ENCODE measurements at regions not wholly inside any gene's neighbourhood (a gene's known extent, or its start where the extent isn't known, plus 50 kb on each side); places are given as distances from the start of the nearest gene placed in this dataset.
"Not testable (repeated sequence)": the region's sequence is repeated elsewhere in the genome, so short reads cannot be mapped to it uniquely, and the experiment has no call there.

DNA sequence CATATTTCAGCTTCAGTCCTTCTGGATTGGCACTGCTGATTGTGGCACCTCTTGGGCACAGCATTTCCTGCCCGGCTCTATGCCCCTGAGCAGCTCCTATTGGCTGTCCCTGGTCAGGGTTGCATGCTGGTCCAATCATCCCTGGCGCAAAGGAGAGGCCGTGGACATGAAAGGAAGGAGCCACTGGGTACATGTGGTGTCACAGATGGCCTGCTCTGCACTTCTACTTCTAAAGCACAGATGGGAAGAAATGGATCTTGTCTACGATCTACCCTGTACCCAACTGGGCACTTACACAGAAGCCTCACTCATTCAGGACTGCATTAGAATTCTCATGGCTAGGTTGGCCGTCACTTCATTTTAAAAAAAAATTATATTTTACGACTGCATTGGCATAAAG, 232.5 kb downstream of the SHQ1 start:
- H3K4me3 ChIP-seq (ENCODE audit: low read depth, low read length) = no peak overlapping the region
- TF ChIP-seq, protein P1, sequence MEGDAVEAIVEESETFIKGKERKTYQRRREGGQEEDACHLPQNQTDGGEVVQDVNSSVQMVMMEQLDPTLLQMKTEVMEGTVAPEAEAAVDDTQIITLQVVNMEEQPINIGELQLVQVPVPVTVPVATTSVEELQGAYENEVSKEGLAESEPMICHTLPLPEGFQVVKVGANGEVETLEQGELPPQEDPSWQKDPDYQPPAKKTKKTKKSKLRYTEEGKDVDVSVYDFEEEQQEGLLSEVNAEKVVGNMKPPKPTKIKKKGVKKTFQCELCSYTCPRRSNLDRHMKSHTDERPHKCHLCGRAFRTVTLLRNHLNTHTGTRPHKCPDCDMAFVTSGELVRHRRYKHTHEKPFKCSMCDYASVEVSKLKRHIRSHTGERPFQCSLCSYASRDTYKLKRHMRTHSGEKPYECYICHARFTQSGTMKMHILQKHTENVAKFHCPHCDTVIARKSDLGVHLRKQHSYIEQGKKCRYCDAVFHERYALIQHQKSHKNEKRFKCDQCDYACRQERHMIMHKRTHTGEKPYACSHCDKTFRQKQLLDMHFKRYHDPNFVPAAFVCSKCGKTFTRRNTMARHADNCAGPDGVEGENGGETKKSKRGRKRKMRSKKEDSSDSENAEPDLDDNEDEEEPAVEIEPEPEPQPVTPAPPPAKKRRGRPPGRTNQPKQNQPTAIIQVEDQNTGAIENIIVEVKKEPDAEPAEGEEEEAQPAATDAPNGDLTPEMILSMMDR (IDR thresholded peaks at IDR 0.05; ENCODE audit: borderline replicate concordance, insufficient read depth, low read depth, low read length) = no peak

DNA sequence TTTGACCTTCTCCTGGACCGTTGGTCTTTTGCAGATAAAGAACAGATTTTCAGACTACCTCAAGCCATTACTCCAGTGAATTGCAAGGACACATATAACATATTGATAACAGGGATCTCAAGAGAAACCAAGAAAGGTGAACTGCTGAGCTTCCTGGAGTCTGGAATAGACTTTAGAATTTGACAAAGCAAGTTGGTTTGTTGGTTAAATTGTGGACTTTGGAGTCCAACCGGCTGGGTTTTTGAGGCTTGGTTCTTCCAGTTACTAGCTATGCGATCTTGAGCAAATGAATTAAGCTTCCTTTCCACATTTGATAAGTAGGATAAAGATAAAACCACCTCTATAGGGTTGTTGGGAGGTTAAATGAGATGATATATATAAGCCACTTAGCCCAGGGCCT, 233.1 kb downstream of the SHQ1 start:
- TF ChIP-seq, protein P1 (IDR thresholded peaks at IDR 0.05; ENCODE audit: borderline replicate concordance, insufficient read depth, low read depth, low read length) = no peak
- H3K4me3 ChIP-seq (ENCODE audit: low read depth, low read length) = no peak overlapping the region

DNA sequence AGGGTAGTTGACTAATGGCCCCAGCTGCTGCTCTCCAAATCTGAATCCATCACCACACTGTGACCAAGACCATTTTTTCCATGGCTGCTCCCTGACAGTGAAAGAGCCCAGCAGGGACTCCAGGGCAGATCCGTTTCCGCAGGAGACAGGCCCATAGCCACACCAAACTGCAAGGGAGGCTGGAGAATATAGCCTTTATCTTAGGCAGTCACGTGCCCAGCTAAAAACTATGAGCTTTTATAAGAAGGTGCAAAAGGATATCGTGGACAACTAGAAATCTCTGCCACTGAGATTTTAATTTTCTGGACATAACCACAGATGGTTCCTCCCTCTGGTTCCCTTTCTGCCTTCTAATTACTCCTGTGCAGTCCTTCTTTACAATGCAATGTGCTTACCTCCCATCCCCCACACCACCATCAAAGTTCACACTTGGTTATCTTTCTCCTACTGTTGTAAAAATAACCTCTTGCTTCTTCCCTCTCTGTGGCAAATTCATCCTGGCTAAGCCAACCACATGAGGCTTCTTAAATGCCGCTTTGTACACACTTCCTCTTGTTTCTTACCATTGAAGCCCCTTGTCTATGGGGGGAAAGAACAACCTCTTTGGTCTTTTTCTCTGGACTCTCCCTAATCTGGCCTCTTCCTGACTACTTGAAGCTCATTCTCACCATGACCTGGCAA, 233.7 kb downstream of the SHQ1 start:
- no peak overlapping the region for H3K4me3 ChIP-seq (ENCODE audit: low read depth, low read length)
- TF ChIP-seq, protein P1 (IDR thresholded peaks at IDR 0.05; ENCODE audit: borderline replicate concordance, insufficient read depth, low read depth, low read length) = no peak

DNA sequence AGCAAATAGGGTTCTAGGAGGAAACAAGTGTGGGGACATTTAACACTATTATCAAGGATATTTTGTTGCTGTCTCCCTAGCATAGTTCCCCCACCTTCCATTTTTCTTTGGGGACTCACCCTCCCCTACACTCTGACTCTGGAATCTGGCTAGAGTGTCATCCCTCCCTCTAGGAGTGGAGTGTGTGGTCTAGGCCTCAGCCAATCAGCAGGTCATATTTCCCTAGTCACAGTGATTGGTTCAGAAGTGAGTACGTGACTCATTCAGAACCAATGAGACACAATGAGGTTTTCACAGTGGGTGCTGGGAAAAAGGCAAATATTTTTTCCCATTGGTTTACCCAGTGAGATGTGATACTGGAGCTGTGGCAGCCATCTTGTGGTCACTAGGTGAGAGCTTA, 234.4 kb downstream of the SHQ1 start:
- TF ChIP-seq, protein P1 (IDR thresholded peaks at IDR 0.05; ENCODE audit: borderline replicate concordance, insufficient read depth, low read depth, low read length) = no peak
- H3K4me3 ChIP-seq (ENCODE audit: low read depth, low read length) = no peak overlapping the region

DNA sequence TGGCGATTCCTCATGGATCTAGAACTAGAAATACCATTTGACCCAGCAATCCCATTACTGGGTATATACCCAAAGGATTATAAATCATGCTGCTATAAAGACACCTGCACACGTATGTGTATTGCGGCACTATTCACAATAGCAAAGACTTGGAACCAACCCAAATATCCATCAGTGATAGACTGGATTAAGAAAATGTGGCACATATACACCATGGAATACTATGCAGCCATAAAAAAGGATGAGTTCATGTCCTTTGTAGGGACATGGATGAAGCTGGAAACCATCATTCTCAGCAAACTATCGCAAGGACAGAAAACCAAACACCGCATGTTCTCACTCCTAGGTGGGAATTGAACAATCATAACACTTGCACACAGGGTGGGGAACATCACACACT, 239.1 kb downstream of the SHQ1 start:
- H3K4me3 ChIP-seq (ENCODE audit: low read depth, low read length) = not testable (repeated sequence)

DNA sequence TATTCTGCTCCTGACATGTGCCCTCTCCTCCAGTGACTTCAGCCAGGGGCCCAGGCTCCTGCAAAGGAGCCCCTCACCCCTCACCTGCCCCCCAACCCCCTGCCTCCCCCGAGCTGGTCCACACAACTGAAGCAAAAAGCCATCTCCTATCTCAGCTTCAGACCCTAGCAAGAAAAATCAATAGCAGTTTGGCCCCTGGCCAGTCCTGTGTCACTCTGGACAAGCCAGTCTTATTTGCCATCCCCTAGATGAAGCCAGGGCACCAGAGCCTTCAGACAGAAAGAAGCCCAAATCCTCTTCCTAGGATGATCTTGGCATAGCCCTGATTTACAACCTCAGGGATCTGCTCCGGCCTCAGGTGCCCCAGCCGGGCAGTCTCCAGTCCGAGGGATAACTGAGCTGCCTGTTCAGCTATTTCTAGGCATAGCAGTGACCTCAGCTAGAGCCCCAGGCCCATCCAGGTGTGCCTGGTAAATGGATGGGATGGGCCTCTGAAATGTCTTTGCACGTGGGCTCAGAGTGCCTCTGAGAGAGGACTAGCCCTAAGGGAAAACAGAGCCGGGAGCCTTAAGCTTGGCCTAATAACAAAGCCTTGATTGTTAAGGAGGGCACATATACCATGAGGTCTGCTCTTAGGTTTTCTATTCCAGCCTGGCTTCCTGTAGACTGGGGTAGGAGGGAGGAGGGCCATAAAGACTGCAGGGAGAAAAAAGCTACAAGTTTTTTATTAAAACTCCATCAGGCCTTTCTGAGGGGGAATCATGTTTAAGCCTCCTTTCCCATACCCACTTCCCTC, 242.0 kb downstream of the SHQ1 start:
- TF ChIP-seq, protein P1 (IDR thresholded peaks at IDR 0.05; ENCODE audit: borderline replicate concordance, insufficient read depth, low read depth, low read length) = no peak

DNA sequence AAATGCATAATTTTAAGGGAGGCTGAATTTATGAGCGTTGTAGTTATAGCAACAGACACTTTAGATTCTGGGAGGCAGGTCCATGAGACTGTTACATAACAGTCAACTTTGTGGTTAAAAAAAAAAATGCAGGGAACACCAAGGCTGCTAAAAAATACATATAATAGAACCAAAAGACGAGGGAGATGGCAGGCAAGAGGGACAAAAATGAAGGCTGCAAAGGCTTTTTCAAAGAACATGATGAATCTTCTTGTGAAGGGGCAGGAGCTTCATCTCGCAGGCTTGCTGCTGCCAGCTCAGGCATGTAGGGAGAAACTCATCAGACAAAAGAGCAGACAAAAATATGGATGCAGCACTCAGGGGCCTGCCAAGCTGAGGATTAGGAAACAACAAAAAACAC, 243.9 kb downstream of the SHQ1 start:
- TF ChIP-seq, protein P1 (IDR thresholded peaks at IDR 0.05; ENCODE audit: borderline replicate concordance, insufficient read depth, low read depth, low read length) = no peak

More for the DNA sequence above, 242.0 kb downstream of the SHQ1 start:
- no peak overlapping the region for H3K4me3 ChIP-seq (ENCODE audit: low read depth, low read length)

More for the DNA sequence above, 243.9 kb downstream of the SHQ1 start:
- H3K4me3 ChIP-seq (ENCODE audit: low read depth, low read length) = no peak overlapping the region

Measured in GM12875 (cell line).